Renal cortical epithelial cell (primary cell): ENCODE measurements at regions not wholly inside any gene's neighbourhood (a gene's known extent, or its start where the extent isn't known, plus 50 kb on each side); places are given as distances from the start of the nearest gene placed in this dataset.

Experiments
- DNase-seq: peaks from one replicate; pipeline ENCODE4 v3.0.0-alpha.2; 2011; ENCODE audit warnings: low read depth

DNA sequence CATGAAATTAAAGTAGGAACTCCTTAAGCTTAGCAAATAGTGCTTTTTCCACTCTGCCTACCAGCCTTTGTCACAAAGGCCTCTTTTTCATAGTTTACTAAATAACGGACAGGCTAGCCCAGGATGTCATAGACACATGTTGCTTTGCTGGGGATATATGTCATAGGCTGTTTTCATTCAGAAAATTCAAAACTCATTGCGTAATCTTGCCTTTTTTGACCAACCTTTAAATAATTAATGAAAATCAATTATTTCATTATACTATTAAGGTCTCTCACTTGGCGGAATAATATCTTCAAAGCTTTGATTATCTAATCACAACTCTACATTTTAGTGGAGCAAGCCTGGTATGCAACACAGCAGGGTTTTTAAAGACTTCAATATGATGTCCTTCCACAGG is 1245.7 kb upstream of the LRRTM1 start:
- DNase-seq = no peak

DNA sequence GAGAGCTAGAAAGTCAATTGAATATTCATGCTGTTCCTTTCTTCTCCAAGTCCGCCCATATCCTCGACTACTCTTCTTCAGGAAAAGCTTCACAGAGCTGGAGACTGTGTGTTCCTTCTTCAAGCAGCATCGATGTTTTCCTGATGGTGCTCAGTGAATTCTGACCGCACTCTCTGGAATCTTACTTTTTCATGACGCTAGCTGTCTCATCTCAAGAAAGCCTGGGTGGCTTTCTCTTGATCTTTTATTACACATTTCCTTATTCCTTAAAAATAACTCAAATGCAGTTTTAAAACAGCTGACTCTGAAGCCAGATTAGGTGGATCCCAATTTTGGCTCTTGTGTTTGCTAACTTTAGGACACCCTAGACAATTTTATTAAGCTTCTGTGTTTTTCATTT is 1245.1 kb upstream of the LRRTM1 start:
- DNase-seq = no peak

DNA sequence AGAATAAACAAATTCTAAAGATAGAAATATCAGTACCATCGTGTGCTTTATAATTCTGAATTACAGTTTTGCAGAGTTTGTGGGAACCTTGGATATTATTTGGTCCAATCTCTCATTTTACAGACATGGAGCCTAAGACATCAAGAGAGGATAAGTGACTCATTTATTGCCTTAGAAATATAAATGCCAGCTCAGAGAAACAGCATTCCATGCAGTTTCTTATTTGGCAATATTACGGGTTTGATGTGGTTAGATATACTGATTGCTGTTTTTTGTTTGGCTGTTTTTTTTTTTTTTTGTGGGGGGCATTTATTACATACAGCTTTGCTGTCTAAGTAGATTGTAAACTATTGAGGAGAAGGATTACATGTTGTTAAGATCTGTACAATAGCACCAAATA is 1241.1 kb upstream of the LRRTM1 start:
- DNase-seq = peak; percentile 15

DNA sequence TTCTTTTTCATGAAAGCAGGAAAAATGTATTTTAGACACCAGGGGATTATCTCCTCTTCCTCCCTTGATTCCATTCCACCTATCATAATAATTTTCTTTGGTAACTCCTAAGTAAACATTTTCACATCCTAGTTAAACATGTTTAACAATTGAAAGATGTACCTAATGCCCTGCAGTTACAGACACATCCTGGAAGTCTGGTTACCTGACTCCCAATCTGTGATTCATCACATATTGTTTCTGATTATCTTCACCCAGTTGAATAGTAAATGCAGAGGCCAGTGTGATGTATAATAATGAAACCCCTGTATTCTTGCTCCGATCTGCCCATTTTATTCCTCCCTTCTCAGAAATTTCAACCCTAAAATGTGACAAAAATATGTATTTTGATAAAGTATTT is 1237.6 kb upstream of the LRRTM1 start:
- no peak for DNase-seq

DNA sequence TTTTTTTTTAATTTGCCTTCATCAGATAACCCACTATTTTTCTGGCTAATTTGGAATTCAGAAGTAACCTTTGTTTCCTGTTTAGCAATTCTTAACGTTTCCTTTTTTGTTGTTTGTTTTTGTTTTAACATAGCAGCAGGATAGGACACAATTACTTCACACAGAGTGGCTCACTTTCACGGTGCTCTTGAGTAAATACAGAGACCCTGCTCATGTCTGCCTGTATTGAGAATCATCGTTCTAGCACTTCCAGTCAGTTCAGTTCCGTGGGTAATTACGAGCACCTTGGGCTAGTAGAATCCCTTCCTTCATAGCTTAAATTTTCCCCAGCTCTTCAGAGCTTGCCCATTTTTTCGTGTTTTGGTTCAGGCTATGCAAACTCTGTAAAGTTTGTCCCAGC is 1225.4 kb upstream of the LRRTM1 start:
- DNase-seq = no peak

DNA sequence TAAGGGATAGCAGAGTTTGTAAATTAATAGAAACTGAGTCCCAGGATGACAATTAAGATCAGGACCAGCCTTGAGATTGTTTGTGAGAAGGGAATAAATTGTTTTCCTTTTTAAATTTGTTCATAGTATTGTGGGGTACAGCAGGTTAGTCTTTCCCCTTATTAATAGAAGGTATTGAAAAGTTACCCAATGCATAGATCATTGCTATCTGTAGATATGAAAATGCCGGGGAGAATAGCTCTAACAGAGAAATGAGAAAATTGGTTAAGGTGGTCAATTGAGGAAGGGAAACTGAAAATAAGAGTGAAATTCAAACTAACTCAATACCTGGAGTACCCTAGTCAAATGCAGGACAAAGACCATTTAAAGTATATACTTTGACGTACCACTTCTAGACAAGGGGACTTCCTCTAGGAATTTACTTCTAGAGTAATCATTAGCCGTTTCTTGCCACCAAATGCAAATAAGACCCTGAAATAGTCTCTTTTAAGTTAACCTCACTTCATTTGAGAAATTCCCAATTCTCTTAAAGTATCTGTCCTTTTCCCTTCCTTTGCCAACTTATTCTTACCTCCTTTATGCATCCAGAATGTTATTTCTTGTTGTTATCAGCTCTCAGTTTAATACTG is 1224.4 kb upstream of the LRRTM1 start:
- DNase-seq = no peak

DNA sequence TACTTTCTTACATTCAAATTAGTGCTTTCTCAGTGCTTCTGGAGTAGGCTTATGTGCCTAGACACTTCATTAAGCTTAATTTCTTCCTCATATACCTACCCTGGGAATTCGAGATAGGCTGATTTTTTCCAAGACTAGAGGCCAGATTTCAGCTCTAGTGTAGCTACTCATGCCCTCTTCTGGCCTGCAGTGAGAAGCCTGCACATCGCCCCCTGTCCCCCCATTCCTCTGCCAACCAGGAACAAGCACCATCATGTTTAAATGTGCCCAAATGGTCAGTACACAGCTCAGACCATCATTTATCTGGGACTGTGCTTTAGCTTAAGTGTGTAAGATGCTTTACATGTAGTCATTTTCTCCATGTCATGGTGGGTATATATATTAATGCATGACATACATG is 1218.8 kb upstream of the LRRTM1 start:
- no peak for DNase-seq

DNA sequence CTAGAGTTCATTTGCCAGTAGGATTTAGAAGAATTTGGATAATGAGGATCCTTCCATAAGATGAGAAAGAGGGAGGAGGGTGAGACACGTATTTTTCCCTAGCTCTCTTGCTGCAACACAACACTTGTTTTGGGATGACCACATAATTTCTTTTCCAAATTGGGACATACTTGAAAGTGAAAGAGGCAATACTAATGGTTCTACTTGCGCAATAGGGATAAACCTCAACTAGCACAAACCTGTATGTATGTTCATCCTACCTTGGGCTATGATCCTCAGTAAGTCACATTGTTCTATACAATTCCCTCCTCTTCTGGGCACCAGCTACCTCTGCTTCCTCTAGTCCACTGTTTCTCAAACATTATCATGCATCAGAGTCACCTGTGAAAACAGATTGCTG is 1208.8 kb upstream of the LRRTM1 start:
- DNase-seq = peak; percentile 4

DNA sequence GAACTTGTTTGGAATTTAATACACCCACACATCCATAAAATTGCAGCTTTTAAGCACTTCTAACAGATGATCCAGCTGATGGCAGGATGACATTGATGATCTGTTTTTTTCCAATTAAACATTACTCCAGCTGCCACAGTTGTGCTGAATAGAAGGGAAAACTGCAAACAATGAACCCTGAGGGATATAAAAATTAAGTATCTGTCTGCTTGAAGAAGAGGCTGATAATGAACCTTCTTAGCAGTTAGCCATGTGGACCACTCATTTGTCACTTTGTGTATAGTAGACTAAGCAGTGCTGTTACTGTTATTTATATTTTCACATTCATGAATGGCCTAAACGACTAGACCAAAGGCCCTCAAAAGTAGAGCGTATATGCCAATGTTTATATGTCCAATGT is 1201.0 kb upstream of the LRRTM1 start:
- DNase-seq = no peak

DNA sequence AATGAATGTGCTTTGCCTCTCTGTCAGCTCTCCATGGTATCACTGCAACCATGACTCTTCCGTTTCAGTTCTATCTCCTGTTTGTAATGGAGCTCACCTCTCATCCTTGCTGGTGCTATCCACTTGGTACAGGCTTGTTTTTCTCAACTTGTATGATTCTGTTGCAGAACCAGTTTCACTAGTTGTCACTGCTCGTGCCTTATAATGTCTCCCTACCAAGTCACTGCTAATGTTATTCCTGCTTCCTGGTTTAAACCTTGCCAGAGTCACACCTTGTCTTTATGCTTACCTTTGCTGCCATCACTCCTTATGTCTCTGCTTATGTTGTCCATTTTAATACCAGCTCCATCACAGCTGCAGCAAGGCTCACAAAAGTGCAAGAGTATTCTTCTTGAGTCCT is 1191.0 kb upstream of the LRRTM1 start:
- DNase-seq = peak; percentile 13

DNA sequence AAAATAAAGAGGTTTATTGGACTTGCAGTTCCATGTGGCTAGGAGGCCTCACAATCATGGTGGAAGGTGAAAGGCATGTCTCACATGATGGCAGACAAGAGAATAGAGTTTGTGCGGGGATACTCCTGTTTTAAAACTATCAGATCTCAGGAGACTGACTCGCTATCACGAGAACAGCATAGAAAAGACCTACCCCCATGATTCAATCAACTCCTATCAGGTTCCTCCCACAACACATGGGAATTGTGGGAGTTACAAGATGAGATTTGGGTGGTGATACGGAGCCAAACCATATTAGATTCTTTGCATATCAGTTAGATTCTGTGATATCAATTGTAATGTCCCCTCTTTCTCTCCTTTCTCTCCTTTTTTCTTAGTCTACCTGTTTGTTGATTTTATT is 1178.7 kb upstream of the LRRTM1 start:
- DNase-seq = no peak

DNA sequence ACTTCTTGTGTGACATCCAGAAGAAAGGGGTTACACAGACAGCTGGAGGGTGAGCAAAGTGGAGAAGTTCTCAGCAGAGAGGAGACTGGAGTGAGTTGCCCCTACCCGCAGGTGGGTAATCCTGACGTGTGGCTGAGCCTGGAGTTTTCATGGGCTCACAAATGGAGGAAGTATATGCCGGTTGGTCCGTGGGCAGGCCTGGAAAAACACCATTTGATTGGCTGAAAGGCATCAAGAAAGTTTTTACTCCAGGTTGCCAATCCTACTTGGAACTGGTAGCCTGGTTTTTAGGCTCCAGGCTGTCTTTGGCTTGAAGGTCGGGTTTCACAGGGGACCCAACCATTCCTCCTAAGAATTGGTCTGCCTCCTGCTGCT is 1177.4 kb upstream of the LRRTM1 start:
- DNase-seq = no peak

DNA sequence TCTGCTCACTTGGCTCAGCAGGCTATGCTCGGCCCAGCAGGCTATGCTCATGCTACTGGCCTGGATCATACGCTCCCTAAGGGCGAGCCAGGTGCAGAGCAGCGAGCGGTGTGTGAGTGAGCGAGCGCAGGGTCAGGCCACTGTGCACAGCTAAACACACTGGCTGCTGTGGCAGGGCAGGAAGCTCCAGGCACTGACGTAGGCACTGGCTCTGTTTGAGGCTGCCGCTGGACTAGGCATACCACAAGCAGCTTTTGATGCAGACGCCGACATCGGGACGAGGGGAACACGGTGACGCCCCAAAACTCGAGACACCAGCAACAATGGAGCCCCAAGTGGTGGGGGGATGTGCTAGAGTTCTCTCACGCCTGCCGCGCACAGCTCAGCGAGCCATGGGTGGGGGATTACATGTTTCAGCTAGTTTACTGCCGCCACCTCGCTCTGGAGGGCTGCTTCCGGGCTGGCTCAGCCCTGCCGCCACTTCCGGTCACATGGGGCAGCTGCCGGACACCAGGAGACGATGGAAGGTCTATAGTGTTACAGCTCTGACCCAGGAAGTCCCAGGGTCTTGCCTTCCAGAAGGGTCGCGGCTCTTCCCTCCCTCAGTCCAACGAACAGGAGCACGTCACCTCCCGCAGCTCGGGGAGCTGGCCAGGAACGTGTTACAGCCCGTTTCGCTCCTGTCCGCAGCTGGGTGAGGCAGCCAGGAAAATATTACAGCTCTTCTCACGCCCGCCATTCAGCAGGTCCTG is 1176.9 kb upstream of the LRRTM1 start:
- no peak for DNase-seq

DNA sequence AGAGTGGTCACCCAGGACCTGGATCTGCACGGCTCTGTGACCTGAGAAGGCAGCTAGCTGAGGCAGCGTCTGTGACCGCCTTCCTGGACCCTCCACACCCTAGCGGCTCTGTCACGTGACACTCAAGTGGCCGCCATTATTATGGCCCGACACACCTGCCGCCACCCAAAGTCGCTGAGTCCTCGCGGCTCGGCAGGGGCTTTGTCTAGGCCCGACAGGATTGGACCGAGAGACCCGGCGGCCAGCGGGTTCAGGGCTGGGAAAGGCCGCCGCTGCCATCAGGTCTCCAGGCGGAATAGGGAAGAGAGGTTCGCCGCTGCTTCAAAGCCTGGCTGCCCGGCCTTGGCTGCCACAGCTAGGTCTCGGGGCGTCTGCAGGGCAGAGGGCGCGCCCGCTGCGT is 1162.5 kb upstream of the LRRTM1 start:
- no peak for DNase-seq

DNA sequence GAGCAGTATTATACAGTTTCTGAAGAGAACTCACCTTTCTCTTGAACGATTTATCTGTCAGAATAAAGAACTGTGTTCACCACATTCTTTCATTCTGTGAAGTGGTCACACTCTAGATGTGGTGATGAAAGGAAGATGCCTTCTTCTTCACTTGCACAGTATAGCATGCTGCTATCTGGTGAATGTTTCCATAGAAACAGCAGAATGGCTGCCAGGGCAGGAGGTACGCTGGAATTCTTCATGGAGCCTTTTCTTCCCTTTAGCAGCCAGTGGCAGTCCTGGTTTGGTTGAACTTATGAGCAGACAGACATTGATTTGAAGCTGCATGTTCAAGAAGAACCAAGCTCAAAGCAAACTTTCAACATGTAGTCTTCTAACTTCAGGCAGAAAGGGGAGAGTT is 1157.9 kb upstream of the LRRTM1 start:
- no peak for DNase-seq

DNA sequence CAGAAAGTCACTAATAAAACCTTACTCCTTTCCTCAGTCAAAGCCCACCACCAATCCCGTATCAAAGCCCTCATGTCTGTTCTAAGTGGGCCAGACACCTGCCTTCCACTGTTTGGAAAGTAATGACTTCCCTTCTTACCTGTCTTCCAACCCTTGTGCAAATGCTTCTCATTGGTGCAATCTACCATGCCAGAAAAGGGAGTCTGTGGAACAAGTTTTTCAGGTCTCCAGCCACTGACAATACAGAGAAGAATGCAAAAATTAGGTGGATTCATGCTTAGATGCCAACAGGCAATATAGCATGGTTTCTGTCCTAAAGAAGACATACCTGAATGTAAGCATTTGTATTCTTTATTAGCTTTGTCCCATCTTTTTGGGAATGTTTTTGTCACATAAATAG is 1140.6 kb upstream of the LRRTM1 start:
- peak; percentile 4 for DNase-seq

DNA sequence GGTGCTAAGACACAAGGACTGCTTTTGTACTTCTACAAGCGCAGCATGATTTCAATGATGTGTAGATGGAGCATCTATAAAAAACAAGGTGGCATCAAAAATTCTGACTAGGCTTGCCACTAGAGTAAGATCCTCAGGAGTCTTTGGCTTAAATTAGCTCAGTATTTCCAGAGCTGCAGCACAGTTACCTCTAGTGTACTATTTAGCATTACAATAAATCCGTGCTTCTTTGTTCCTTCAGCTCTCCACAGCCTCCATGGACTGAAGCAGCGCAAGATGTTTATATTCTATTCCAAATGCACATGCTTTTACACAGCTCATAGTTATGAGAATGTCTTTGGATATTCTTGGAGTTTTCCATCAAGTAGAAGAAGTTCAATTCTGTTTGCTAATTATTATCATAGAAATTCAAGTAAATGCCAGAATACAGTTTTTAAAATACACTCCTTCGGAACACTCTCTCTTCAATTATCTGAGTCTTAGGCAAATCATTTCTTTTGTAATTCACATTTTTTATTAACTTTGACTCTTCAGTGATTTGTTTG is 1133.0 kb upstream of the LRRTM1 start:
- DNase-seq = no peak

DNA sequence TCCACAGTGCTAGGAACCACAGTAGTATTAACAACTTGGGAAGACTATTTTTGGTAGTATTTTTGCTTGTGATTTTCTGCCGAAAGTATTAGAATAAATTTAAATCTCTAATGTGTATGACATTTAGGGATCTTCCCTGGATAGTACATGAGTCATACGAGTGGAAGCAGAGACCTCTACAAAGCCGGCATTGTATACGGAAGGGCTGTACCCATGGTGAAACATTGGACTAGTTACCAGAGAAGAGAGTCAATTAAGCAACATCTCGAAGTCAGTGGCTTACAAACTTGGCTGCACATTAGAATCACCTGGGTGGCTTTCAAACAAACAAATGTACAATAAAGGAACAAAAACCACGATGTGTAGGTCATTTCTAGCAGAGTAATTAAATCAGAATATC is 1131.7 kb upstream of the LRRTM1 start:
- DNase-seq = no peak

DNA sequence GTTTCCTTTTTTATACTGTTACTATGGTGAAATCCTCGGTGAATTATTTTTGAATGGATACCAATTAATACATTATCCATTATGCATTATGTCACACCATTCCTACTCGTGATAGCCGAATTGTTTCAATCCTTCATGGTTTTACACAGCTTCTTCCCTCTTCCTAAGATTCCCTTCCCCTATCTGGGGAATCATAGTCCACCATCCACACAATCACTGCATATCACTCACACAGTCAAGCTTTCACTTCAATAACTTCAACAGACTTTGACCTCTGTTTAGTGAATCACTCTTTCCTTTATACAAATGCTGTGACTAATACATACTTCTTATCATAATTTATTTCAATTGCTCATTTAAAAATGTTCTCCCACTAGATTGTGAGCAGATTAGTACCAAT is 1108.1 kb upstream of the LRRTM1 start:
- DNase-seq = peak; percentile 66

DNA sequence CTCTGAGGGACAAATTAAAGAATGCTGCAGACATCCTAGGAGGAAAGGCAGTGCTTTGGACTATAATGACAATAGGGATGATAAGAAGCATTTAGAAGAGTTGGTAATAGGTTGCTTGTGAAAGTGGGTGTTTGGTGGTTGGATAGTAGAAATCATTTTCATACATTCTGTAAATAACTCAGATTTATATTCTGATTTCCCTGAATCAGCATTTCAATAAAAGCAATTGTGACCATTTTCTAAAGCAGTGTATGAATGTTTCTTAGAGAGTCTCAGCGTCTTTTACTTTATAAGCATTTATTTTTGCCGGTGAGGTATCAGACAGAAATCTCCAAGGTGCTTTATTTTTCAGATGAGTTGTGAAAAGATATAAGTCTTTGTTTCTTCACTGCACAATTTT is 1099.0 kb upstream of the LRRTM1 start:
- no peak for DNase-seq

DNA sequence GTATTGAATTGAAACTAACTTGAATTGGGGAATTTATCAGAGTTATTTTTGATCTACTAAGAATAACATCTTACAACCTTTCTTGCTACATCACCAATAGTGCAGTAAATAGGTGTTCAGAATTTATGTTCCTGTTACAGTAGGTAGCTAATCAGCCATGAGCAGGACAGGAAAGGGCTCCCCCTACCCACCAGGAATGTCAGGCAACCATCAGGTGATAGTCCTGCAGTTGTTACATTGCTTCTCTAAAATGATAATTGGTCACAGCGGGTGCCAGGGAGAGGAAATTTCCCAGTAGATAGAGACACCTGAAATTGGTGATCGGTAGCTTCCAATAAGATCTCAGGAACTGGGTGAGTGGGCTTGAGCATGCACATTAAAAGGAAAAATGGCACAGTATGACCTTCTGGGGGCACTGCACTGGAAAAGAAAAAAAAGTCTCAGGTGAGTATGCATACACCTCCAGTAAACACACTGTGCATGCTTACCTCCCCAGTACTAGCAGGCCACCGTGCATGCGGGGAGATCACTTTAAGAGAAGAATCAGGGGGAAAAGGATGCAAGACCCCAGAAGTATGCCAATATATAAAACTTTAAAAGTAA is 1092.0 kb upstream of the LRRTM1 start:
- no peak for DNase-seq

DNA sequence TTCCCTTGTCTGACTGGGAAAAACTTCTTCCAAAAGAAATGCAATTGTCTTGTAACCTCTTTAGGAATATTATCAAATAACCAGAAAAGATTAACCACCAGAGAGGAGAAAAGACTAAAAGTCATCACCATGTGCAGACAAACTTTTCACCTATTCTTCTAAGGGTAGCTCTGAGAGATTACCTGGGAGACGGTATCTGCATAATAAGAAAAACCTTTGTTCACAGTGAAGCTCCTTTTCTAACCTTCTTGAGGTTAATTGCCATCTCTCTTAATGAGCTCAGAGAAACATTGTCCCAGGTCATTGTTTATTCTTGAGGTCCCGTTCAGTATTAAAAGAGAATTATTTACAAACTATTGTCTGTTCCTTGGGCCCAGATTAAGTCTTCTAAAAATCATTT is 1091.2 kb upstream of the LRRTM1 start:
- no peak for DNase-seq

DNA sequence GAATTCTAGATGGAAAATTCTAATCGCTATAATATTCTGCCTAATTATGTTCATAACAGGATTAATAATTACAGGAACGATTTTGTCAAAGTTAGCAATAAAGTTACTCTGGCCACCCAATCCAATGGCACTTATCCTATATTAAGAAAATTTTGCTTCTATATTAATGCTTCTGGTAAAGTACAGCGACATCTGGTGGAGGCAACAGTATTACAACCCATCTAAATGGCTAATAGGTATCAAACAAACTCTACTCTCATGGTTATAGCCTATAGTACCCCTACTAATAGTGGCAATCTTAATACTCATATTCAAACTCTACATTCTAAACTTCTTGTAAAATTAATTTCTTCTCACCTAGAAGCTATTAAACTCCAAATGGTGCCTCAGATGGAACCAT is 1084.7 kb upstream of the LRRTM1 start:
- no peak for DNase-seq
